ENCODE measurements at regions not wholly inside any gene's neighbourhood (a gene's known extent, or its start where the extent isn't known, plus 50 kb on each side); places are given as distances from the start of the nearest gene placed in this dataset.

GRCh38 chr16:27718201-27719105 is 168.5 kb downstream of the KATNIP start:
- H3K4me3 ChIP-seq (ENCODE audit: low read depth, low read length) = no peak overlapping the region
- H3K14ac ChIP-seq (ENCODE audit: low read length) = no peak overlapping the region
- no peak overlapping the region for H3K18ac ChIP-seq (ENCODE audit: low read length)
- H3K4me2 ChIP-seq (ENCODE audit: low read length) = peak overlapping the region; percentile 4
- no peaks in the 10 kb centered on the region for H3K27me3 ChIP-seq (ENCODE audit: insufficient read depth, low read length)
- no peaks in the 10 kb centered on the region for H3K79me2 ChIP-seq (ENCODE audit: control insufficient read depth, insufficient read depth, low read length, poor library complexity)
- no CpG with 5 or more reads among the region's 15 CpGs for WGBS (ENCODE audit: extremely low coverage, insufficient coverage, insufficient read length)
- DNase-seq = no peak
- H3K9me3 ChIP-seq (ENCODE audit: insufficient read depth, low read depth, low read length) = no peaks in the 10 kb centered on the region
- no peak overlapping the region for H2BK12ac ChIP-seq (ENCODE audit: low read length)
- no peak overlapping the region for H4K8ac ChIP-seq (ENCODE audit: low read depth, low read length)
- no peak overlapping the region for H2BK5ac ChIP-seq (ENCODE audit: low read depth, low read length, poor library complexity)
- no peaks in the 10 kb centered on the region for H3K79me1 ChIP-seq (ENCODE audit: low read length)
- H2AFZ ChIP-seq (ENCODE audit: insufficient read depth, low read length, poor library complexity) = no peak overlapping the region
- no peak overlapping the region for H3K27ac ChIP-seq (ENCODE audit: low read depth, low read length)
- H3K9ac ChIP-seq (ENCODE audit: low read length) = peak overlapping the region; percentile 41
- no peak overlapping the region for H2BK120ac ChIP-seq (ENCODE audit: insufficient read depth, low read length, poor library complexity)
- H2AK5ac ChIP-seq (ENCODE audit: low read length) = no peak overlapping the region
- no peak overlapping the region for H4K12ac ChIP-seq (ENCODE audit: low read depth, low read length)
- H3K36me3 ChIP-seq (ENCODE audit: control insufficient read depth in 1 of 2, insufficient read depth in 2 of 2, low read length in 2 of 2) = peaks cover 4 to 9% of the 10 kb centered on the region in 2 experiments
- H4K91ac ChIP-seq (ENCODE audit: low read depth, low read length) = no peak overlapping the region
- H3K4ac ChIP-seq (ENCODE audit: low read depth, low read length) = no peak overlapping the region
- H3K23ac ChIP-seq (ENCODE audit: low read length) = no peak overlapping the region
- peaks cover 2 to 6% of the 10 kb centered on the region in 2 experiments for H3K4me1 ChIP-seq (ENCODE audit: control insufficient read depth in 1 of 2, insufficient read depth in 2 of 2, low read length in 2 of 2)

GRCh38 chr16:27719106-27719445 is 169.1 kb downstream of the KATNIP start:
- no CpG with 5 or more reads among the region's 3 CpGs for WGBS (ENCODE audit: extremely low coverage, insufficient coverage, insufficient read length)
- no peak overlapping the region for H2AFZ ChIP-seq (ENCODE audit: insufficient read depth, low read length, poor library complexity)
- H3K4me2 ChIP-seq (ENCODE audit: low read length) = no peak overlapping the region
- no peaks in the 10 kb centered on the region for H3K79me2 ChIP-seq (ENCODE audit: control insufficient read depth, insufficient read depth, low read length, poor library complexity)
- no peak overlapping the region for H4K91ac ChIP-seq (ENCODE audit: low read depth, low read length)
- H3K36me3 ChIP-seq (ENCODE audit: control insufficient read depth in 1 of 2, insufficient read depth in 2 of 2, low read length in 2 of 2) = peaks cover 5 to 8% of the 10 kb centered on the region in 2 experiments
- no peak overlapping the region for H4K8ac ChIP-seq (ENCODE audit: low read depth, low read length)
- H3K18ac ChIP-seq (ENCODE audit: low read length) = no peak overlapping the region
- H4K12ac ChIP-seq (ENCODE audit: low read depth, low read length) = no peak overlapping the region
- H2AK5ac ChIP-seq (ENCODE audit: low read length) = no peak overlapping the region
- no peaks in the 10 kb centered on the region for H3K9me3 ChIP-seq (ENCODE audit: insufficient read depth, low read depth, low read length)
- H3K27ac ChIP-seq (ENCODE audit: low read depth, low read length) = no peak overlapping the region
- no peak overlapping the region for H3K14ac ChIP-seq (ENCODE audit: low read length)
- H3K4me3 ChIP-seq (ENCODE audit: low read depth, low read length) = no peak overlapping the region
- no peak overlapping the region for H3K4ac ChIP-seq (ENCODE audit: low read depth, low read length)
- H3K27me3 ChIP-seq (ENCODE audit: insufficient read depth, low read length) = no peaks in the 10 kb centered on the region
- no peak overlapping the region for H2BK120ac ChIP-seq (ENCODE audit: insufficient read depth, low read length, poor library complexity)
- no peak for DNase-seq
- peaks cover 4 to 9% of the 10 kb centered on the region in 2 experiments for H3K4me1 ChIP-seq (ENCODE audit: control insufficient read depth in 1 of 2, insufficient read depth in 2 of 2, low read length in 2 of 2)
- no peaks in the 10 kb centered on the region for H3K79me1 ChIP-seq (ENCODE audit: low read length)
- H2BK12ac ChIP-seq (ENCODE audit: low read length) = no peak overlapping the region
- no peak overlapping the region for H2BK5ac ChIP-seq (ENCODE audit: low read depth, low read length, poor library complexity)
- no peak overlapping the region for H3K23ac ChIP-seq (ENCODE audit: low read length)
- H3K9ac ChIP-seq (ENCODE audit: low read length) = no peak overlapping the region

- Histone ChIP-seq H3K14ac (ENCODE audit: low read length) (no peak overlapping the region), H2AK5ac (ENCODE audit: low read length) (no peak overlapping the region), H2BK120ac (ENCODE audit: insufficient read depth, low read length, poor library complexity) (no peak overlapping the region), H3K23ac (ENCODE audit: low read length) (no peak overlapping the region), H3K36me3 (ENCODE audit: control insufficient read depth in 1 of 2, insufficient read depth in 2 of 2, low read length in 2 of 2) (peaks cover 8 to 15% of the 10 kb centered on the region in 2 experiments), H2BK5ac (ENCODE audit: low read depth, low read length, poor library complexity) (no peak overlapping the region), H3K9me3 (ENCODE audit: insufficient read depth, low read depth, low read length) (no peaks in the 10 kb centered on the region), H3K4me1 (ENCODE audit: control insufficient read depth in 1 of 2, insufficient read depth in 2 of 2, low read length in 2 of 2) (peaks cover 4 to 9% of the 10 kb centered on the region in 2 experiments), H3K79me1 (ENCODE audit: low read length) (no peaks in the 10 kb centered on the region), H4K91ac (ENCODE audit: low read depth, low read length) (no peak overlapping the region), H3K9ac (ENCODE audit: low read length) (no peak overlapping the region), H3K4ac (ENCODE audit: low read depth, low read length) (no peak overlapping the region), H3K27me3 (ENCODE audit: insufficient read depth, low read length) (no peaks in the 10 kb centered on the region), H3K4me2 (ENCODE audit: low read length) (no peak overlapping the region), H2AFZ (ENCODE audit: insufficient read depth, low read length, poor library complexity) (no peak overlapping the region), H4K8ac (ENCODE audit: low read depth, low read length) (no peak overlapping the region), H2BK12ac (ENCODE audit: low read length) (no peak overlapping the region), H3K4me3 (ENCODE audit: low read depth, low read length) (no peak overlapping the region), H3K79me2 (ENCODE audit: control insufficient read depth, insufficient read depth, low read length, poor library complexity) (no peaks in the 10 kb centered on the region), H3K18ac (ENCODE audit: low read length) (no peak overlapping the region), H3K27ac (ENCODE audit: low read depth, low read length) (peak overlapping the region; percentile 2), H4K12ac (ENCODE audit: low read depth, low read length) (no peak overlapping the region)
- DNase-seq = no peak
- WGBS (ENCODE audit: extremely low coverage, insufficient coverage, insufficient read length) = no CpG with 5 or more reads among the region's 20 CpGs
Observed at GRCh38 chr16:27720731-27721530, 171.0 kb downstream of the KATNIP start.

- no peak overlapping the region for H3K23ac ChIP-seq (ENCODE audit: low read length)
- no peak overlapping the region for H2BK12ac ChIP-seq (ENCODE audit: low read length)
- H3K27ac ChIP-seq (ENCODE audit: low read depth, low read length) = peak overlapping the region; percentile 2
- H2AK5ac ChIP-seq (ENCODE audit: low read length) = no peak overlapping the region
- H3K9ac ChIP-seq (ENCODE audit: low read length) = no peak overlapping the region
- no peak overlapping the region for H3K4me2 ChIP-seq (ENCODE audit: low read length)
- H3K14ac ChIP-seq (ENCODE audit: low read length) = no peak overlapping the region
- no peaks in the 10 kb centered on the region for H3K27me3 ChIP-seq (ENCODE audit: insufficient read depth, low read length)
- H4K12ac ChIP-seq (ENCODE audit: low read depth, low read length) = no peak overlapping the region
- H2AFZ ChIP-seq (ENCODE audit: insufficient read depth, low read length, poor library complexity) = no peak overlapping the region
- no peak overlapping the region for H2BK120ac ChIP-seq (ENCODE audit: insufficient read depth, low read length, poor library complexity)
- no peak overlapping the region for H4K91ac ChIP-seq (ENCODE audit: low read depth, low read length)
- H3K4me3 ChIP-seq (ENCODE audit: low read depth, low read length) = no peak overlapping the region
- WGBS (ENCODE audit: extremely low coverage, insufficient coverage, insufficient read length) = no CpG with 5 or more reads among the region's 10 CpGs
- H4K8ac ChIP-seq (ENCODE audit: low read depth, low read length) = no peak overlapping the region
- H3K4ac ChIP-seq (ENCODE audit: low read depth, low read length) = no peak overlapping the region
- peak; percentile 98 for DNase-seq
- no peak overlapping the region for H3K18ac ChIP-seq (ENCODE audit: low read length)
- H3K9me3 ChIP-seq (ENCODE audit: insufficient read depth, low read depth, low read length) = peaks cover 1% of the 10 kb centered on the region
- H3K79me2 ChIP-seq (ENCODE audit: control insufficient read depth, insufficient read depth, low read length, poor library complexity) = no peaks in the 10 kb centered on the region
- peaks cover 8 to 15% of the 10 kb centered on the region in 2 experiments for H3K36me3 ChIP-seq (ENCODE audit: control insufficient read depth in 1 of 2, insufficient read depth in 2 of 2, low read length in 2 of 2)
- peaks cover 4 to 12% of the 10 kb centered on the region in 2 experiments for H3K4me1 ChIP-seq (ENCODE audit: control insufficient read depth in 1 of 2, insufficient read depth in 2 of 2, low read length in 2 of 2)
- no peak overlapping the region for H2BK5ac ChIP-seq (ENCODE audit: low read depth, low read length, poor library complexity)
- H3K79me1 ChIP-seq (ENCODE audit: low read length) = no peaks in the 10 kb centered on the region
Observed at GRCh38 chr16:27721531-27722181, 171.7 kb downstream of the KATNIP start.
